GM18909 (cell line): ENCODE measurements at regions not wholly inside any gene's neighbourhood (a gene's known extent, or its start where the extent isn't known, plus 50 kb on each side); places are given as distances from the start of the nearest gene placed in this dataset.

ENCODE experiments used
- ATAC-seq: cut with Tn5 transposase; IDR thresholded peaks from one replicate; pipeline ENCODE4 v1.9.1; 2021; ENCODE audit warnings: mild to moderate bottlenecking; ENCODE audit not compliant: unreplicated experiment, poor library complexity

- no peak for ATAC-seq
Observed at GRCh38 chr18:71942433-71942832, 601.7 kb downstream of the CBLN2 start.

GRCh38 chr18:71939483-71939882, 604.7 kb downstream of the CBLN2 start:
- no peak for ATAC-seq

DNA sequence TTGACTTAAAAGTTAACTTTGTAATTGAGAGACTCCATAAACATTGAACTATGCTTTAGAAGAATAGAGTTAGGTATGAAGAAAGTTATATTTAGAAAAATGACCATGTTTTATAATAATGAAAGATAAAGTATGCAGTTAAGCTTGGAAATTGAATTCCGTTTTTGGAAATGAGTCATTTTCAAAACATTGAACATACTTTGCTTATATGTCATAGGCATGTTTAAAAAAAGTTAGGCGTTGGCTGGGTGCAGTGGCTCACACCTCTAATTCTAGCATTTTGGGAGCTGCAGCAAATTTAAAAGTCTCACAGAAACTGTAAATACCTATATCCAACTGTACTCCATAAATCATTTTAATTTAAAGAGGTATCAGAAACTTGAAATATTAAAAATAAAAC, 607.4 kb downstream of the CBLN2 start:
- ATAC-seq = no peak

GRCh38 chr18:71919211-71919610, 624.9 kb downstream of the CBLN2 start:
- ATAC-seq = no peak

GRCh38 chr18:71913641-71914040, 630.5 kb downstream of the CBLN2 start:
- ATAC-seq = no peak

DNA sequence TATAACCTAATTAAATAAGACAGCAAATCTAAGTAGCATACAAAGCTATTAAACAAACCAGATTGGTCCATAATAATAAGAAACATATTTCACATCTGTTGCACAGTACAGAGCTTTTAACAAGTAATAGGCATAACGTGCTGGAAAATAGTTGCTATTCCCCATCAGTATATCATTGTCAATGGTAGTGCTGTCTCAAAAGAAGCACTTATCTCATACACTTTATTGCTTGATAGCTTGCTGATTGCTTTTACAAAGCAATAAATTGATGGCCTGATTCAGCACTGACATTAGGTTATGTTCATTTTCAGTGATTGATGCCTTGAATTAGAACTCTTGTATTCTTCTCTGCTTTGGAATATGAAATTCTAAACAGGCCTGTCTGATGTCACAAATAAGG, 641.7 kb downstream of the CBLN2 start:
- no peak for ATAC-seq

DNA sequence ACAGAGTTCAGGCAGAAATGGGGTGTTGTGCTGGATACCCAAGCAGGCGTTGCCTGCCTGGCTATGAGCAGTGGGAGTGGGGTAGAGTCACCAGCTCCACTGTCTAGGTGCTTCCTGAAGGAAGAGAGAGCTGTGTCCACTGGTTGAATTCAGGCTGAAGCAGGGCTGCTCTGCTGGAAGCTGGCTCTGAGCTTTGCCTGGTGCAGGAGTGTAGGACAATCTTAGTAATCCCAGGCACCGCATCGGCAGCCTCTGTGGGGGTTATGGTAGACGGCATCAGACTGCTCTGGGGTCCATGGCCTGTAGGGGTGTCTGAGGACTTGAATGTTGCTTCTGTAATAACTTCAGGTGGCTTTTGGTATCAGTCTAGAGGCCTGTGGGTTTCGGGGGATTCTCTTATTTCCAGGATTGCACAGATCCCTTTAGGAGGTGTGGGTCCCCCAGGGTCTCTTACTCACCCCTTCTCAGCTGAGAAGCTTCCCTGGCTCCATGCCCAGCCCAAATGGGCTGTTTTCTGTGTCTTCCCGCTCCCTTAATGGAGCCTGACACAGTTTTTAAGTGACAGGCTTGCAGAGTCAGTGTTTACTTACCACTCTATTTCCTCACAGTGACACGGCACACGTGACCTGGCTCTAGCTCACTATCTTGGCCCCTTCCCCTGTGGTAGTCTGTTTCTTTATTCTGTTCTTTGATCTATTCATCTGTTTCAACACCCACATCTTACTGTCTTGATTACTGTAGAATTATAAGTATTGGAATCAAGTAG, 644.3 kb downstream of the CBLN2 start:
- ATAC-seq = no peak

GRCh38 chr18:71899183-71899582, 645.0 kb downstream of the CBLN2 start:
- no peak for ATAC-seq

DNA sequence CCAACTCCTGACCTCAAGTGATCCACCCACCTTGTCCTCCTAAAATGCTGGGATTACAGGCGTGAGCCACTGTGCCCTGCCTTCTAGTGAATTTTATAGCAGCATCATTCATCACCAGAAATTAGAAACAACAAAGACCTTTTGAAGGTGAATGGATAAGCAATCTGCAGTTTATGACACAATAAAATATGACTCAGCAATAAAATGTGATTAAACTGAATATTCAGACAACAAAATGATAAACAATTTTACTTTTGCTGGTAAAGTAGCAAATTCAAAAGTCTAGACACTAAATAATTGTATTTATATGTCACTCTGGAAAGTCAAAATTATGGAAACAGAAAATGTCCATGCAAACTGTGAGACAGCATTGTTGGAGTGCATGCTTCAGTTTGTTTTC, 656.6 kb downstream of the CBLN2 start:
- ATAC-seq = no peak

DNA sequence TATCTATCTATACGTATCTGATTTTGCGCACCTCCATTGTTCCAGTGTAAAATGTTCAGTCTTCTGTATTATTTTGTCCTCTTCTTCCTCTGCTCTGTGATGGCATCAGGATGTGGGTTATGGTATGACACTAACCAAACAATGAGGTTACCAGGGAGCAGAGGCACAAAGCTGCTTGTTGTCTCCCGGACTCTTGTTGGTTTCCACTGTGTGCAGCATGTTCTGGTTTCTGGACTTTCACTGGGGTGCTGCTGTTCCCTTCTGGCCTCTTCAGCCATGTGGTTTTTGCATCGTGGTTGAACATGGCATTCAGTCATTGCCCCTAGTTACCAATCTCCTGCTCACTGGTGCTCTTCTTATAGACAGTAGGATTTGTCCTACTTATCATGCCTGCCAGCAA, 665.9 kb downstream of the CBLN2 start:
- no peak for ATAC-seq

DNA sequence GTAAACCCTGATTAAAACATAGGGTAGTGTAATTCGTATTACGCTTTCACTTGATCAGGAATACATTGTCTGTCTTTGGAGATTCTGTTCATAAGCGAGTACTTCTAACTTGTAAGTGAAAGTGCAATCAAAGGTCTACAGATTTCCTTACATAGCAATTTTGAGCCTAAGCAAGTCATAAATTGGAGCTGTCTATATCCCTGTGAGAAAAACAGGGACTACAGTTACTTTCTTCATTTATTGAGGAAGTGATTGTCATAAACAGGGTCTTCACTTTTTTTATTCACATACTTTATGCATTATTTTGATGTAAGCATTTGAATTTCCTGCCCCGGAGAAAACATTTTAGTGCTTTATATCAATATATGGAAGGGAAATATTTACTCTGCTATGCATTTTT, 670.4 kb downstream of the CBLN2 start:
- ATAC-seq = no peak

DNA sequence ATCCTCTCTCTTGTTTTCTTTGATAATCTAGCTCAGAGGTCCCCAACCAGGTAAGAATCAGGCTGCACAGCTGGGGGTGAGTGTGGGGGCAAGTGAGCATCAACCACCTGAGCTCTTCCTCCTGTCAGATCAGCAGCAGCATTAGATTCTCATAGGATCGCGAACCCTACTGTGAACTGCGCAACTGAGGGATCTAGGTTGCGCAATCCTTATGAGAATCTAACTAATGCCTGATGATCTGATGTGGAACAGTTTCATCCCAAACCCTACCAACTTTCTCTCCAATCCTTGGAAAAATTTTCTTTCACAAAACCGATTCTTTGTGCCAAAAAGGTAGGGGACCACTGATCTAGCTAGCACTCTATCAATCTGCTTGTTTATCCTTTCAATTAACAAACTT, 678.3 kb downstream of the CBLN2 start:
- ATAC-seq = no peak

DNA sequence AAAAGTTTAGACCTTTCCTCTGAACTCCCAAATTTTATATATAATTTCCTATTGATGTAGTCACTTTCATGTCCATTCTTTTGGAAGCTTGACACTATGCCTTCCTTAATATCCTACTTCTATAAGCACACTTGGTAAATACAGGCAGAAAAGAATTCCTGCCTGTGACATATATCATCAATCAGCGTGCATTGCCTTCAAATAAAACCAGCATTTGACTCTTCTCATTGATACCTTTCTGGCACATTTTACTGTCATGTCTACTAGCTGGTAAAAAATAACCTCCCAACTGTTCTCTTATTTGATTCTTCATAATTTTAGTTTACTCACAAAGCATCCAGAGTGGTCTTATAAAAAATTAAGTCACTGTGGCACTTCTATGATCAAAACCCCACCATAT, 693.5 kb downstream of the CBLN2 start:
- ATAC-seq = no peak

DNA sequence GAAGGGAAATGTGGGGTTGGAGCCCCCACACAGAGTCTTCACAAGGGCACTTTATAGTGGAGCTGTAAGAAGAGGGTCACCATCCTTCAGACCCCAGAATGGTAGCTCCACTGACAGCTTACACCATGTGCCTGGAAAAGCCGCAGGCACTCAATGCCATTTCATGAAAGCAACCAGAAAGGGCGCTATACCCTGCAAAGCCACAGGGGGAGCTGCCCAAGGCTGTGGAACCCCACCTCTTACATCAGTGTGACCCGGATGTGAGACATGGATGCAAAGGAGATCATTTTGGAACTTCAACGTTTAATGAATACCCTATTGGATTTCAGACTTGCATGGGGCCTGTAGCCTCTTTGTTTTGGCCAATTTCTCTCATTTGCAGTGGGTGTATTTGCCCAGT, 694.7 kb downstream of the CBLN2 start:
- no peak for ATAC-seq

- ATAC-seq = no peak
Observed at GRCh38 chr18:71846716-71847115, 697.4 kb downstream of the CBLN2 start.

- no peak for ATAC-seq
Observed at GRCh38 chr18:71844814-71845213, 699.3 kb downstream of the CBLN2 start.

- no peak for ATAC-seq
Observed at GRCh38 chr18:71842666-71843065, 701.5 kb downstream of the CBLN2 start.

DNA sequence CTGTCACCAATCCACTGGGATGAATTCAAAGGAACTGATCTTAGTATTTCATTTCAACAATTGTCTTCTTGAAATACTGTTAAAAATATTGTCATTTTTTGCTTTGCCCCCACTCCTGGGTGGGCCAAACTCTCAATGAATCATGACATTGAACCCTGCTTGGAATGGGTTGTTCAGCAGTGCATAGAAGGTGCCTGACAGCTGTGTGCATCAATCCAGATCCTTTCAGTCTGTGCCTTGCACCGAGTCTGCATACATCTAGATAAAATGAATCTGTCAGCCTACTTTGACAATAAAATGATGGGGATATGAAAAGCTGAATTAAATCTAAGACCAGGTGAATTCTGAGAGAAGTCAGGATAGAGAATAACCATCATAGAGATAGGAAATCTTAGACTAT, 706.6 kb downstream of the CBLN2 start:
- no peak for ATAC-seq

GRCh38 chr18:71832946-71833617, 711.1 kb downstream of the CBLN2 start:
- no peak for ATAC-seq

DNA sequence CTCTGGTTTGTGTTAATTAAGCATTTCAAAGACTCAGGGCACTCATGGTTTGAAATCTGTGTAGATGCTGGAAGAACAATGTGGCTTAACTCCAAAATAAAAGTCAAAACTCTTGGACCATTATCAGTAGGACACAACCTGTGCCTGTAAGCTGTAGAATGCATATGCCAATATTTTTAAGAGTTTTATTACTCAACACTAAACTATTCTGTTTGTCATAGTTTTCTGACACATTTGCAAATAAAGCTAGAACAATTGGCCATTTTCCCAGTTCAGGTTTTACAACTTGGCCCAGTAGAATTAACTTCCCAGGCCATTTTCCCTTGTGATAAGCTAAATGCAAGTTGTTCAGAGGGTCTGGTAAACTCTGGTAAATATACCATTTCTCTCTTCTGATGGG, 713.1 kb downstream of the CBLN2 start:
- ATAC-seq = no peak

DNA sequence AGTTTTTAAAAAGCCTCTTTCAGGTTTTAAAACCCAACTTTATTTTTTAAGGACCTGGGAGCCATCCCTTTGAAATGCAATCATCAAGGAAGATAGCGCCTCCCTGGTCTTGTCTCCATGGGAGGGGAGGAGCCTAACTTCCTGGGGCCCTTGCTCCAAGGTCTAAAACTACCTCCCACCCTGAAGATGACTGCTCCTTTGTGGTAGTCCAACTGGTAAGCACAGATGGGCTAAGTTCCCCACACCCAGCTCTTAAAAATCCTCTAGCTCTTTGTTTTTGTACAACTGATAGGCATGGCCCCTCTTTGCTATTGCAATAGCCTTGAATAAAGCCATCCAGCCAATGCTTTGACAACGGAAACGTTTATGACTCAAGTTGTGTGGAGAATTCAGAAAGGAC, 716.8 kb downstream of the CBLN2 start:
- no peak for ATAC-seq

GRCh38 chr18:71815305-71815704, 728.8 kb downstream of the CBLN2 start:
- ATAC-seq = no peak
